HepG2 (cell line): ENCODE measurements at regions not wholly inside any gene's neighbourhood (a gene's known extent, or its start where the extent isn't known, plus 50 kb on each side); places are given as distances from the start of the nearest gene placed in this dataset.

Experiments used
- ATAC-seq: fragments of 200-7000 bp; cut with Tn5 transposase; 3 replicates; pipeline ENCODE4 v1.9.1; 2020; ENCODE audit warnings: mild to moderate bottlenecking, moderate library complexity
- BruUV-seq: library from RNA; stranded (reverse); fragments of 400-500 nt; replicated peaks from 2 replicates; lab custom pipeline; 2021; lab: Mats Ljungman, UMichigan
- CTCF ChIA-PET: fragments of 300-600 bp; formaldehyde crosslinking; extraction: SDS; loops from one replicate; lab custom pipeline; 2021; ENCODE audit warnings: low total read pairs, inconsistent platforms, low intra/inter-chr PET ratio; lab: Yijun Ruan, JAX
- POLR2A ChIA-PET: fragments of 350-600 bp; sonication (Branson Sonifier 250); formaldehyde crosslinking; loops from one replicate; lab custom pipeline; 2020; ENCODE audit warnings: antibody characterized with exemption, inconsistent platforms; lab: Yijun Ruan, JAX
- DNase-seq: peaks from one replicate; pipeline ENCODE4 v3.0.0-alpha.2; 2015; ENCODE audit warnings: low spot score
- FAIRE-seq: peaks from 3 replicates; lab custom pipeline; 2011; peaks lifted over from hg19 to GRCh38; lab: Jason Lieb, UNC
- H2AFZ ChIP-seq: one replicate; pipeline ENCODE4 v1.6.1; 2011; ENCODE audit warnings: low read length, inconsistent platforms
- H3K27ac ChIP-seq: fragments of 300-600 bp; 3 replicates; pipeline ENCODE4 v1.8.0; 2011; ENCODE audit warnings: mixed run types, mild to moderate bottlenecking, mixed read lengths, low read length, inconsistent platforms; ENCODE audit not compliant: insufficient read depth; ENCODE audit errors: extremely low read length
- H3K27me3 ChIP-seq, 2 experiments: fragments of 200-600 bp in 1 of 2; 2 replicates in 1 of 2; 3 replicates in 1 of 2; pipeline versions ENCODE4 v1.6.0 to v1.8.0; 2011; ENCODE audit warnings: low read length in 2 of 2, mild to moderate bottlenecking in 2 of 2, moderate library complexity in 2 of 2, inconsistent platforms in 1 of 2; ENCODE audit not compliant: insufficient read depth in 2 of 2, control insufficient read depth in 1 of 2
- H3K36me3 ChIP-seq, 2 experiments: fragments of 200-600 bp in 1 of 2; replicated peaks in 1 of 2; 2 replicates in 1 of 2; 3 replicates in 1 of 2; pipeline versions ENCODE4 v1.5.1 to v1.8.0; 2011; ENCODE audit warnings: low read length in 2 of 2, inconsistent platforms in 1 of 2; ENCODE audit not compliant: insufficient read depth in 2 of 2, control insufficient read depth in 1 of 2
- H3K4me1 ChIP-seq: 2 replicates; pipeline ENCODE4 v1.5.1; 2012; ENCODE audit warnings: low read length, inconsistent platforms; ENCODE audit not compliant: insufficient read depth
- H3K4me2 ChIP-seq: 2 replicates; pipeline ENCODE4 v1.6.0; 2011; ENCODE audit warnings: low read depth, low read length, inconsistent platforms
- H3K4me3 ChIP-seq, 3 experiments: fragments of 200-600 bp in 1 of 3; sonication (generic), shearing (Covaris generic) in 1 of 3; replicated peaks in 1 of 3; 2 replicates each; pipeline ENCODE4 v1.5.1; 2011 to 2016; ENCODE audit warnings: low read length in 3 of 3, inconsistent platforms in 2 of 3, low read depth in 2 of 3, mild to moderate bottlenecking in 2 of 3, control low read depth in 1 of 3, mixed read lengths in 1 of 3; ENCODE audit not compliant: insufficient read depth in 1 of 3
- H3K79me2 ChIP-seq: one replicate; pipeline ENCODE4 v1.6.1; 2011; ENCODE audit warnings: low read length, inconsistent platforms; ENCODE audit not compliant: insufficient read depth
- H3K9ac ChIP-seq: 2 replicates; pipeline ENCODE4 v1.6.0; 2011; ENCODE audit warnings: mild to moderate bottlenecking, low read depth, low read length, inconsistent platforms; ENCODE audit not compliant: insufficient read depth
- H3K9me3 ChIP-seq: 2 replicates; pipeline ENCODE4 v1.5.1; 2012; ENCODE audit warnings: mild to moderate bottlenecking, low read length
- H4K20me1 ChIP-seq: 2 replicates; pipeline ENCODE4 v1.6.0; 2011; ENCODE audit warnings: inconsistent platforms, mild to moderate bottlenecking, low read length, moderate library complexity; ENCODE audit not compliant: insufficient read depth
- BCL6 ChIP-seq: IDR thresholded peaks from 2 replicates; pipeline ENCODE4 v1.6.1; 2016; ENCODE audit warnings: missing genetic modification reagents, missing compliant biosample characterization
- HMGA1 ChIP-seq: sonication (generic); formaldehyde crosslinking; conservative IDR thresholded peaks from 2 replicates; pipeline ENCODE4 v1.4.0; 2020; ENCODE audit warnings: missing genetic modification reagents
- IKZF4 ChIP-seq: sonication (generic); formaldehyde crosslinking; IDR thresholded peaks from 2 replicates; pipeline ENCODE4 v1.5.1; 2020; ENCODE audit warnings: borderline replicate concordance, mild to moderate bottlenecking, low read depth, missing genetic modification reagents; ENCODE audit errors: not compliant biosample characterization
- NCOA5 ChIP-seq: sonication (generic); formaldehyde crosslinking; IDR thresholded peaks from 2 replicates; pipeline ENCODE4 v1.4.0; 2020; ENCODE audit warnings: missing genetic modification reagents
- TMF1 ChIP-seq: sonication (generic); formaldehyde crosslinking; IDR thresholded peaks from 2 replicates; pipeline ENCODE4 v1.8.1; 2022; ENCODE audit warnings: low read depth, missing genetic modification reagents
- ZMYM2 ChIP-seq: sonication (generic); formaldehyde crosslinking; IDR thresholded peaks from 2 replicates; pipeline ENCODE4 v1.8.0; 2022; ENCODE audit warnings: mild to moderate bottlenecking, missing genetic modification reagents
- ZNF224 ChIP-seq: sonication (generic); formaldehyde crosslinking; IDR thresholded peaks from 2 replicates; pipeline ENCODE4 v1.5.0; 2020; ENCODE audit warnings: mild to moderate bottlenecking, missing genetic modification reagents
- ZNF7 ChIP-seq: IDR thresholded peaks from 2 replicates; pipeline ENCODE4 v1.6.1; 2016; ENCODE audit warnings: missing biosample characterization, missing genetic modification reagents
- WGBS: methylation state at CpG from one replicate; pipeline ENCODE4 v1.1.6; 2017; ENCODE audit warnings: low lambda C conversion rate; 5-methylcytosine and 5-hydroxymethylcytosine counted together
- in situ Hi-C: cut with HindIII; loops from 2 replicates; pipeline ENCODE4 v1.10.0; 2017; ENCODE audit warnings: low pct_unique_long_range_greater_than_20kb; ENCODE audit not compliant: extremely low pct_ligation_motif_present
- intact Hi-C: fragments of 100-400 bp; cut with micrococcal nuclease; formaldehyde crosslinking; loops from one replicate; pipeline ENCODE4 v1.10.0; 2022; ENCODE audit not compliant: unreplicated experiment
- TF ChIP-seq, protein P1 (sequence below): IDR thresholded peaks from 2 replicates; pipeline ENCODE4 v1.4.0; 2020; ENCODE audit warnings: mild to moderate bottlenecking, missing genetic modification reagents
- TF ChIP-seq, protein P2 (sequence below): sonication (generic); formaldehyde crosslinking; IDR thresholded peaks from 2 replicates; pipeline ENCODE4 v1.5.0; 2020; ENCODE audit warnings: missing genetic modification reagents, mild to moderate bottlenecking, borderline replicate concordance
- TF ChIP-seq, protein P3 (sequence below): sonication (generic); formaldehyde crosslinking; IDR thresholded peaks from 2 replicates; pipeline ENCODE4 v1.4.0; 2020; ENCODE audit warnings: low read depth, missing genetic modification reagents
- TF ChIP-seq, protein P4 (sequence below): sonication (generic); formaldehyde crosslinking; IDR thresholded peaks from 2 replicates; pipeline ENCODE4 v1.4.0; 2020; ENCODE audit warnings: mild to moderate bottlenecking, missing genetic modification reagents
- TF ChIP-seq, protein P5 (sequence below): sonication (generic); formaldehyde crosslinking; IDR thresholded peaks from 2 replicates; pipeline ENCODE4 v1.8.1; 2023; ENCODE audit warnings: missing genetic modification reagents, mild to moderate bottlenecking, borderline replicate concordance

DNA sequence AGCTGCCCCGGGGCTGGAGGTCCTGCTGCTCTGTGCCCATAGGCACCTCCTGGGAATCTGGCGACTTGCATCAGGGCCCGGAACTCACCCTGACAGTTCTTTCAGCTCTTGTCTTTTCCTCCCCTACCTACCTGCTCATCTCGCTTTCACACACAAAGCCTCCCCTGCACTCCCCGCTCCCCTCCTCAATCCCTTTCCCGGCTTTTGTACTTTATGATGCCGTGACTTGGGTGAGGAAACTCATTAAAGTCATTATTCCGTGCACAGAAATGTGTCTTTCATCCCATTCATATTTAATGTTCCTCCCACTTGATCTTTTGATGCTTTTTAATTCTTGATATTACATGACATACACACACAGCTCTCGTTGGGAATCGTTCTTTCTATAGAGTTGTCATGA is 218.6 kb downstream of the RPS24 start:
- Histone ChIP-seq H3K4me3 (no peak overlapping the region), H4K20me1 (no peaks in the 10 kb centered on the region), H3K27ac (no peak overlapping the region), H3K4me1 (peaks cover 13% of the 10 kb centered on the region), H3K9ac (no peak overlapping the region), H3K36me3 (no peaks in the 10 kb centered on the region), H3K4me2 (no peak overlapping the region), H3K27me3 (peaks cover 4 to 6% of the 10 kb centered on the region in 2 experiments; a peak in 3 of 5 replicates), H3K79me2 (no peaks in the 10 kb centered on the region), H3K9me3 (no peaks in the 10 kb centered on the region), H2AFZ (no peak overlapping the region)
- in situ Hi-C loops (no loop called here), intact Hi-C loops (no loop called here)
- ChIA-PET CTCF (no interaction called here), POLR2A (no interaction called here)
- no peak for ATAC-seq
- BruUV-seq = no TSS peak
- TF ChIP-seq ZNF224 (no peak), BCL6 (CRISPR knock-in tag) (no peak), ZNF7 (CRISPR knock-in tag) (no peak), TMF1 (no peak), NCOA5 (no peak), IKZF4 (CRISPR knock-in tag) (no peak), HMGA1 (CRISPR knock-in tag) (no peak), ZMYM2 (no peak)
- TF ChIP-seq, protein P1, sequence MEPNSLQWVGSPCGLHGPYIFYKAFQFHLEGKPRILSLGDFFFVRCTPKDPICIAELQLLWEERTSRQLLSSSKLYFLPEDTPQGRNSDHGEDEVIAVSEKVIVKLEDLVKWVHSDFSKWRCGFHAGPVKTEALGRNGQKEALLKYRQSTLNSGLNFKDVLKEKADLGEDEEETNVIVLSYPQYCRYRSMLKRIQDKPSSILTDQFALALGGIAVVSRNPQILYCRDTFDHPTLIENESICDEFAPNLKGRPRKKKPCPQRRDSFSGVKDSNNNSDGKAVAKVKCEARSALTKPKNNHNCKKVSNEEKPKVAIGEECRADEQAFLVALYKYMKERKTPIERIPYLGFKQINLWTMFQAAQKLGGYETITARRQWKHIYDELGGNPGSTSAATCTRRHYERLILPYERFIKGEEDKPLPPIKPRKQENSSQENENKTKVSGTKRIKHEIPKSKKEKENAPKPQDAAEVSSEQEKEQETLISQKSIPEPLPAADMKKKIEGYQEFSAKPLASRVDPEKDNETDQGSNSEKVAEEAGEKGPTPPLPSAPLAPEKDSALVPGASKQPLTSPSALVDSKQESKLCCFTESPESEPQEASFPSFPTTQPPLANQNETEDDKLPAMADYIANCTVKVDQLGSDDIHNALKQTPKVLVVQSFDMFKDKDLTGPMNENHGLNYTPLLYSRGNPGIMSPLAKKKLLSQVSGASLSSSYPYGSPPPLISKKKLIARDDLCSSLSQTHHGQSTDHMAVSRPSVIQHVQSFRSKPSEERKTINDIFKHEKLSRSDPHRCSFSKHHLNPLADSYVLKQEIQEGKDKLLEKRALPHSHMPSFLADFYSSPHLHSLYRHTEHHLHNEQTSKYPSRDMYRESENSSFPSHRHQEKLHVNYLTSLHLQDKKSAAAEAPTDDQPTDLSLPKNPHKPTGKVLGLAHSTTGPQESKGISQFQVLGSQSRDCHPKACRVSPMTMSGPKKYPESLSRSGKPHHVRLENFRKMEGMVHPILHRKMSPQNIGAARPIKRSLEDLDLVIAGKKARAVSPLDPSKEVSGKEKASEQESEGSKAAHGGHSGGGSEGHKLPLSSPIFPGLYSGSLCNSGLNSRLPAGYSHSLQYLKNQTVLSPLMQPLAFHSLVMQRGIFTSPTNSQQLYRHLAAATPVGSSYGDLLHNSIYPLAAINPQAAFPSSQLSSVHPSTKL = no peak
- TF ChIP-seq, protein P2, sequence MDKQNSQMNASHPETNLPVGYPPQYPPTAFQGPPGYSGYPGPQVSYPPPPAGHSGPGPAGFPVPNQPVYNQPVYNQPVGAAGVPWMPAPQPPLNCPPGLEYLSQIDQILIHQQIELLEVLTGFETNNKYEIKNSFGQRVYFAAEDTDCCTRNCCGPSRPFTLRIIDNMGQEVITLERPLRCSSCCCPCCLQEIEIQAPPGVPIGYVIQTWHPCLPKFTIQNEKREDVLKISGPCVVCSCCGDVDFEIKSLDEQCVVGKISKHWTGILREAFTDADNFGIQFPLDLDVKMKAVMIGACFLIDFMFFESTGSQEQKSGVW (CRISPR knock-in tag) = no peak
- TF ChIP-seq, protein P3, sequence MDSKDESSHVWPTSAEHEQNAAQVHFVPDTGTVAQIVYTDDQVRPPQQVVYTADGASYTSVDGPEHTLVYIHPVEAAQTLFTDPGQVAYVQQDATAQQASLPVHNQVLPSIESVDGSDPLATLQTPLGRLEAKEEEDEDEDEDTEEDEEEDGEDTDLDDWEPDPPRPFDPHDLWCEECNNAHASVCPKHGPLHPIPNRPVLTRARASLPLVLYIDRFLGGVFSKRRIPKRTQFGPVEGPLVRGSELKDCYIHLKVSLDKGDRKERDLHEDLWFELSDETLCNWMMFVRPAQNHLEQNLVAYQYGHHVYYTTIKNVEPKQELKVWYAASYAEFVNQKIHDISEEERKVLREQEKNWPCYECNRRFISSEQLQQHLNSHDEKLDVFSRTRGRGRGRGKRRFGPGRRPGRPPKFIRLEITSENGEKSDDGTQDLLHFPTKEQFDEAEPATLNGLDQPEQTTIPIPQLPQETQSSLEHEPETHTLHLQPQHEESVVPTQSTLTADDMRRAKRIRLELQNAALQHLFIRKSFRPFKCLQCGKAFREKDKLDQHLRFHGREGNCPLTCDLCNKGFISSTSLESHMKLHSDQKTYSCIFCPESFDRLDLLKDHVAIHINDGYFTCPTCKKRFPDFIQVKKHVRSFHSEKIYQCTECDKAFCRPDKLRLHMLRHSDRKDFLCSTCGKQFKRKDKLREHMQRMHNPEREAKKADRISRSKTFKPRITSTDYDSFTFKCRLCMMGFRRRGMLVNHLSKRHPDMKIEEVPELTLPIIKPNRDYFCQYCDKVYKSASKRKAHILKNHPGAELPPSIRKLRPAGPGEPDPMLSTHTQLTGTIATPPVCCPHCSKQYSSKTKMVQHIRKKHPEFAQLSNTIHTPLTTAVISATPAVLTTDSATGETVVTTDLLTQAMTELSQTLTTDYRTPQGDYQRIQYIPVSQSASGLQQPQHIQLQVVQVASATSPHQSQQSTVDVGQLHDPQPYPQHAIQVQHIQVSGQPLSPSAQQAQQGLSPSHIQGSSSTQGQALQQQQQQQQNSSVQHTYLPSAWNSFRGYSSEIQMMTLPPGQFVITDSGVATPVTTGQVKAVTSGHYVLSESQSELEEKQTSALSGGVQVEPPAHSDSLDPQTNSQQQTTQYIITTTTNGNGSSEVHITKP (CRISPR knock-in tag) = no peak
- TF ChIP-seq, protein P4, sequence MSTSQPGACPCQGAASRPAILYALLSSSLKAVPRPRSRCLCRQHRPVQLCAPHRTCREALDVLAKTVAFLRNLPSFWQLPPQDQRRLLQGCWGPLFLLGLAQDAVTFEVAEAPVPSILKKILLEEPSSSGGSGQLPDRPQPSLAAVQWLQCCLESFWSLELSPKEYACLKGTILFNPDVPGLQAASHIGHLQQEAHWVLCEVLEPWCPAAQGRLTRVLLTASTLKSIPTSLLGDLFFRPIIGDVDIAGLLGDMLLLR (CRISPR knock-in tag) = no peak
- TF ChIP-seq, protein P5, sequence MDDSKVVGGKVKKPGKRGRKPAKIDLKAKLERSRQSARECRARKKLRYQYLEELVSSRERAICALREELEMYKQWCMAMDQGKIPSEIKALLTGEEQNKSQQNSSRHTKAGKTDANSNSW (CRISPR knock-in tag) = no peak
- FAIRE-seq = no peak
- 40% methylated on average over 9 of the region's 10 CpGs for WGBS
- DNase-seq = no peak
